ENCODE measurements at regions not wholly inside any gene's neighbourhood (a gene's known extent, or its start where the extent isn't known, plus 50 kb on each side); places are given as distances from the start of the nearest gene placed in this dataset.

DNA sequence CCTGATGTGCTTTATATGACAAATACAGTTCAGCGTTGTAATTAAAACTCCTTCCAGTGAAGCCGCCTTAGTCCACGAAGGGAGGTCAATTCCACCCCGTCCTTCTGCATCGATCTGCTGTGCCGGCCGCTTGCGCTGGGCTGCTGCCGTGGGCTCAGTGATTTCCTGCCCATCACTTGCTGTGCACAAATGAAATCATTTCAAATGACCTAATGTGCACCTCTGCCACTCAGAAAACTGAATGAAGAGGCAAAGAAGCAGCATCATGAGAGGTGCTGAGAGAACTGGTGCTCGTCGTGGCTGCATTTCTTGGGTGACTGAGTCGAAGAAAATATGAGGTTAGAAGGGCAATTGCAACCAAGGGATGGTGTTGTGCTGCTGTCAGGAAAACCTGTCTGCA, 144.3 kb upstream of the SYT6 start:
- TF ChIP-seq, protein P1, sequence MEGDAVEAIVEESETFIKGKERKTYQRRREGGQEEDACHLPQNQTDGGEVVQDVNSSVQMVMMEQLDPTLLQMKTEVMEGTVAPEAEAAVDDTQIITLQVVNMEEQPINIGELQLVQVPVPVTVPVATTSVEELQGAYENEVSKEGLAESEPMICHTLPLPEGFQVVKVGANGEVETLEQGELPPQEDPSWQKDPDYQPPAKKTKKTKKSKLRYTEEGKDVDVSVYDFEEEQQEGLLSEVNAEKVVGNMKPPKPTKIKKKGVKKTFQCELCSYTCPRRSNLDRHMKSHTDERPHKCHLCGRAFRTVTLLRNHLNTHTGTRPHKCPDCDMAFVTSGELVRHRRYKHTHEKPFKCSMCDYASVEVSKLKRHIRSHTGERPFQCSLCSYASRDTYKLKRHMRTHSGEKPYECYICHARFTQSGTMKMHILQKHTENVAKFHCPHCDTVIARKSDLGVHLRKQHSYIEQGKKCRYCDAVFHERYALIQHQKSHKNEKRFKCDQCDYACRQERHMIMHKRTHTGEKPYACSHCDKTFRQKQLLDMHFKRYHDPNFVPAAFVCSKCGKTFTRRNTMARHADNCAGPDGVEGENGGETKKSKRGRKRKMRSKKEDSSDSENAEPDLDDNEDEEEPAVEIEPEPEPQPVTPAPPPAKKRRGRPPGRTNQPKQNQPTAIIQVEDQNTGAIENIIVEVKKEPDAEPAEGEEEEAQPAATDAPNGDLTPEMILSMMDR (IDR thresholded peaks at IDR 0.05; ENCODE audit: low read length, missing control alignments): no peak

DNA sequence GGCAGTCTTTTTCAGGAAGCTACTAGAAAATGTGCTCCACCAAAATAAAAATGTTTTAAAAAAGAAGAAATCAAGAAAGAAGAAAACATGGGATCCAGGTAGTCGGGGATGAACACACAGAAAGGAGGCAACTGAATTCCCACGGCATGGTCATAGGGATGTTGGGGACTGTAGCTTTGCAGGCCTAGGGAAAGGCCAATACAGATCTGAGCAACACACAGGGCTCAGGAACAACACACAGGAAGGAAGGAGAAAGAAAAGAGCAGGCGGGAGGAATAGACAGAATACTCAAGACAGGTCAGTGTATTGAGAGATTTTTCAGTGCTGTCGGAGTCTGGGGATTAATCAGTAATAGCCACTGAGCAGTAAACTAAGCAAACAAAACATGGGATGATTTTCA, 142.7 kb upstream of the SYT6 start:
- no peak overlapping the region for H3K4me3 ChIP-seq (replicated peaks; ENCODE audit: low read depth, low read length)
- DNase-seq (ENCODE audit: low read depth): no peak
- TF ChIP-seq, protein P1 (IDR thresholded peaks at IDR 0.05; ENCODE audit: low read length, missing control alignments): no peak

More for the DNA sequence above, 144.3 kb upstream of the SYT6 start:
- H3K4me3 ChIP-seq (replicated peaks; ENCODE audit: low read depth, low read length): no peak overlapping the region
- DNase-seq (ENCODE audit: low read depth): no peak

DNA sequence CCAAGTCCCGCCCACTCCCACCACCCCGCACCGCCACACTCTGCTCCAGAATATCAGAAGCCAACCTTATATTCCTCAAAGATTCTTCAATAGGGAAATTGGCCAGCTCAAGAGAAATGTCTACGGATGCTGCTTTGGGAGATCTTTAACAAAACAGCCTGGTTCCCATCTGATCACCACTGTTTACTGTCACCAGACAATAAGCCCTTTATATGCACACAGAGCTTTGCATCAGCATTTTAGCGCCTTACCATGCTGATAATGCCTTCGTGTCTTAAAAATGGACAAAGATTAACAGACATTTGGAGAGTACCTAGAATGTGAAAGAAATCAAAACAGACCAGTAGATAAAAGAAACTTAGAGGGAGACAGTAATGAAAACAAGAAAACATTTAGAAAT, 141.7 kb upstream of the SYT6 start:
- no peak for DNase-seq (ENCODE audit: low read depth)
- no peak overlapping the region for H3K4me3 ChIP-seq (replicated peaks; ENCODE audit: low read depth, low read length)
- TF ChIP-seq, protein P1 (IDR thresholded peaks at IDR 0.05; ENCODE audit: low read length, missing control alignments): no peak

DNA sequence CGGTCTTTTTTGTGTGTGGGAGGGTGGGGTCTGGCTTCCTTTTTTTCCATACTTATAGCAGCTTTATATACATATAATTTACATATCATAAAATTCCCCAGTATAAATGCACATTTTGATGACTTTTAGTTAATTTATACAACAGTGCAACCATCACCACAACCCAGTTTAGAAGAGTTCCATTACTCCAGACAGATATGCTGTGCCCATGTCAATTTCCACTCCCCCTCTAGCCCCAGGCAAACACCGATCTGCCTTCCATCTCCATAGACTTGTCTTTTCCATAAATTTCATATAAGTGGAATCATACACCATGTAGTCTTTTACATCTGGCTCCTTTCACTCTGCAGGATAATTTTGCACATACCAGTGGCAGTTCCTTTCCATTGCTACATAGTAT, 139.2 kb upstream of the SYT6 start:
- TF ChIP-seq, protein P1 (IDR thresholded peaks at IDR 0.05; ENCODE audit: low read length, missing control alignments): no peak

DNA sequence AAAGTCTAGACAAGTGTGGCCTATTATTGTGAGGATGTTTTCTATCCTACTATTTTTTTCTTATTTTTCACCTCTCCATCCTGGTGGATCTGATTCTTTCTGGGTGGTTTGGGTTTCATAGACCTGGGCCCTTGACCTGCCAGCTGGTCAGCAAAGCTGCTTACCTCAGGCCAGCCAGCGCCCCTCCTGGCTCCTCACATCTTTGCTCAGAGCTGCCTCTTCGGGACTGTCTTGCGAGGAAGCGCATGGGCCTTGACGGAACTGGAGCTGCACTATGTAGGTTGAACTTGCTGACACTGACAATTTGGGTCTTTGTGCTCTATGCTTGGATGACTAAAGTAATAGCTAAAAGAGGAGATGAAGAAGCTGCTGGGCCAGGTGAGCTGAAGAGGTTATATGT, 138.5 kb upstream of the SYT6 start:
- no peak overlapping the region for H3K4me3 ChIP-seq (replicated peaks; ENCODE audit: low read depth, low read length)
- TF ChIP-seq, protein P1 (IDR thresholded peaks at IDR 0.05; ENCODE audit: low read length, missing control alignments): no peak
- DNase-seq (ENCODE audit: low read depth): no peak

More for the DNA sequence above, 139.2 kb upstream of the SYT6 start:
- H3K4me3 ChIP-seq (replicated peaks; ENCODE audit: low read depth, low read length): no peak overlapping the region
- no peak for DNase-seq (ENCODE audit: low read depth)

DNA sequence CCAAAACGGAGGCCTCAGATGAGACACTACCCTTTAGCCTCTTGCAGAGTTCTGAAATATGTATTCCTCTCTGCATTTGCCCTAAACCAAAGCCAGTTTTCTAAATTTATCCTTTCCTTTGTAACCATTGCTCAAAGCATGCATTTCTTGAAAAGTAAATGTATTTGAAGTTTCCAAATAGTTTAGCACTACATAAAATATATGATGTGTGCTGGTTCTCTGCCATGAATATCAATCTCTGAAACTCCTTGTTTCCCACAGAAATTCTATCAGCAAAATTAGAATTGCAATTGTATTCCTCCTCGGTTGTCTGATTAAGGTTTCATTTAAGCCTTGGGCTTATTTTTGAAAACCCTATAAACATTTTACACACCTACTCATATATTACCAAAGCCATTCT, 137.1 kb upstream of the SYT6 start:
- no peak overlapping the region for H3K4me3 ChIP-seq (replicated peaks; ENCODE audit: low read depth, low read length)
- TF ChIP-seq, protein P1 (IDR thresholded peaks at IDR 0.05; ENCODE audit: low read length, missing control alignments): no peak
- no peak for DNase-seq (ENCODE audit: low read depth)

DNA sequence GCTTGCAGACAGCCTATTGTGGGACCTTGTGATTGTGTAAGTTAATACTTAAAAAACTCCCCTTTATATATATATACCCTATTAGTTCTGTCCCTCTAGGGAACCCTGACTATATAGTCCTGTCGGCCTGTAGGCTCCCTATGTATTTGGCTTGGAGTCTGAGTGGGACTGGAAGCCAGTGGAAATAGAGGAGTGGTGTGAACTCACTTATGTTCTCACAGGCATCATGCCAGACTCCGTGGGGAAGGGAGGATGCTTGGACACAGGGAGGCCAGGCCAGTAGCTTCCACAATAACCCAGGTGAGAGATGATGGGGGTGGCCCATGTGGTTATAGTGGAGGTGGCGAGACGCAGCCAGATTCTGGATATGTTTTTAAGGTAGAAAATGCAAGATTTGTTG, 136.7 kb upstream of the SYT6 start:
- no peak for DNase-seq (ENCODE audit: low read depth)
- TF ChIP-seq, protein P1 (IDR thresholded peaks at IDR 0.05; ENCODE audit: low read length, missing control alignments): no peak
- no peak overlapping the region for H3K4me3 ChIP-seq (replicated peaks; ENCODE audit: low read depth, low read length)

All from fibroblast of pulmonary artery (primary cell).